GM13977 (cell line): ENCODE measurements at regions not wholly inside any gene's neighbourhood (a gene's known extent, or its start where the extent isn't known, plus 50 kb on each side); places are given as distances from the start of the nearest gene placed in this dataset.
"Not testable (repeated sequence)": the region's sequence is repeated elsewhere in the genome, so short reads cannot be mapped to it uniquely, and the experiment has no call there.

Experiments
- DNase-seq: peaks from one replicate; pipeline ENCODE4 v3.0.0; 2012; ENCODE audit warnings: low spot score
- CTCF ChIP-seq: IDR thresholded peaks from 2 replicates; pipeline ENCODE4 v1.5.1; 2012; ENCODE audit warnings: mild to moderate bottlenecking, control low read depth; ENCODE audit not compliant: insufficient read depth; ENCODE audit errors: extremely low read depth, missing control alignments
- in situ Hi-C: fragments of 300-500 bp; cut with MboI; formaldehyde crosslinking; loops from one replicate; pipeline ENCODE4 v1.12.0; 2022; ENCODE audit warnings: low sequenced_read_pairs, low pct_unique_long_range_greater_than_20kb, mixed read lengths, inconsistent platforms; ENCODE audit not compliant: unreplicated experiment

DNA sequence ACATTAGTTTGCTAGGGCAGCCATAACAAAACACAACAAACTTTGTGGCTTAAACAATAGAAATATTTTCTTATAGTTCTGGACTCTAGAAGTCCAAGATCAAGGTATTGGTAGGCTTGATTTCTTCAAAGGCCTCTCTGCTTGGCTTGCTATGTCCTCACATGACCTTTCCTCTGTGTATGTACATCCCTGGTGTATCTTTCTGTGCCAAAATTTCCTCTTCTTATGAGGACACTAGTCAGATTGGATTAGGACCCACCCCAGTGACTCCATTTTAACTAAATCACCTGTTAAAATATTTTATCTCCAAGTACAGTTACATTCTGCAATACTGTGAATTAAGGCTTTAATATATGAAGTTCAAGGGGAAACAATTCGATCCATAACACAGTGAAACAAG is 168.9 kb upstream of the CCNH start:
- DNase-seq = no peak
- no peak for TF ChIP-seq CTCF
- in situ Hi-C loops = no loop called here

GRCh38 chr5:87579678-87580077 is 166.9 kb upstream of the CCNH start:
- no peak for TF ChIP-seq CTCF
- DNase-seq = no peak
- in situ Hi-C loops = no loop called here

GRCh38 chr5:87576867-87577266 is 164.1 kb upstream of the CCNH start:
- DNase-seq = no peak
- TF ChIP-seq CTCF = no peak
- in situ Hi-C loops = no loop called here

GRCh38 chr5:87576306-87576705 is 163.6 kb upstream of the CCNH start:
- in situ Hi-C loops = not testable (repeated sequence)

GRCh38 chr5:87574106-87574505 is 161.4 kb upstream of the CCNH start:
- DNase-seq = no peak
- in situ Hi-C loops = no loop called here
- no peak for TF ChIP-seq CTCF

More at GRCh38 chr5:87576306-87576705, 163.6 kb upstream of the CCNH start:
- not testable (repeated sequence) for DNase-seq

DNA sequence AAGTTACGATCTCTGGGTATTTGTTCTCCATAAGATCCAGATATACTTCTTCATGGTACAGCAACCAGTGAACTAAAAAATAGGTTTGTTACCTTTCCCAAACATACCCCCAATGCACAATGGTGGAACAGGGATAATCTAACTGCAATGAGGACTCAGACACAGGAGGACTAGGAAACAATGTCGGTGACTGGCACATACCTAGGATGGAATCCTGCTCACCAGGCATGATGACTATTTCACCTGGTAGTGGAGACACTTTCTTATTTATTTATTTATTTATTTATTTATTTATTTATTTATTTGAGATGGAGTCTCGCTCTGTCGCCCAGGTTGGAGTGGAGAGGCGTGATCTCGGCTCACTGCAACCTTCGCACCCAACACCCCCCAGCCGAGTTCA is 159.9 kb upstream of the CCNH start:
- no peak for DNase-seq

GRCh38 chr5:87572090-87572489 is 159.4 kb upstream of the CCNH start:
- TF ChIP-seq CTCF = no peak
- in situ Hi-C loops = no loop called here
- peak; percentile 11 for DNase-seq

More for the DNA sequence above, 159.9 kb upstream of the CCNH start:
- TF ChIP-seq CTCF = no peak
- in situ Hi-C loops = no loop called here

DNA sequence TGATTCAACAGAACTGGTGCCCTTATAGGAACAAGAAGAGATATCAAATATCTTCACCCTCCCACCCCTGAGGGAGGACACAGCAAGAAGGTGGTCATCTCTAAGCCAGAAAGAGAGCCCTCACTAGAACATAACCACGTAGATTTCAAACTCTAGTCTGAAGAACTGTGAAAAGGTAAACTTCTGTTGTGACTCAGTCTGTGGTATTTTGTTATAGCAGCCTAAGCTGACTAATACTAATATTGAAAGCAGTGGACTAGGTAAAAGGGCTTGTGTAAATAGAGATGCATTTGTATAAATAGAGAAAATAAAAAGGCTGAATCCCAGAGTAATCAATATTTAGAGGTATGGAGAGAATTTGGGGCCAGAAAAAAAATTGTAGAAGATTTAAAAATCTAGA is 157.6 kb upstream of the CCNH start:
- DNase-seq = no peak
- no peak for TF ChIP-seq CTCF
- in situ Hi-C loops = no loop called here
